Gastroesophageal sphincter (tissue), 4 donors: ENCODE measurements at regions not wholly inside any gene's neighbourhood (a gene's known extent, or its start where the extent isn't known, plus 50 kb on each side); places are given as distances from the start of the nearest gene placed in this dataset.

ENCODE experiments used
- ATAC-seq: fragments of 150-250 bp; one replicate; pipeline ENCODE4 v1.9.1; 2016; ENCODE audit warnings: mild to moderate bottlenecking, moderate library complexity
- H3K27ac ChIP-seq, 4 donors: fragments of 200-600 bp; sonication (generic) in 3 of 4; 1 replicate in 3 of 4; 2 replicates in 1 of 4; pipeline ENCODE4 v1.5.1; 2016 to 2019
- H3K27me3 ChIP-seq: fragments of 200-600 bp; sonication (generic); one replicate; pipeline ENCODE4 v1.5.1; 2019
- H3K36me3 ChIP-seq, 2 donors: fragments of 200-600 bp; sonication (generic); one replicate each; pipeline ENCODE4 v1.5.1; 2019; ENCODE audit warnings: control low read depth in 1 of 2
- H3K4me1 ChIP-seq, 3 donors: fragments of 200-600 bp; sonication (generic); 1 replicate in 2 of 3; 2 replicates in 1 of 3; pipeline ENCODE4 v1.5.1; 2016 to 2019; ENCODE audit warnings: control low read depth in 2 of 3
- H3K4me3 ChIP-seq, 2 donors: fragments of 200-600 bp; sonication (generic); one replicate each; pipeline ENCODE4 v1.5.1; 2019; ENCODE audit warnings: mild to moderate bottlenecking in 1 of 2, moderate library complexity in 1 of 2
- H3K9me3 ChIP-seq, 3 donors: fragments of 200-600 bp; sonication (generic); one replicate each; pipeline ENCODE4 v1.5.1; 2017 to 2019; ENCODE audit warnings: control low read depth in 2 of 3
- EP300 ChIP-seq: sonication (generic); formaldehyde crosslinking; IDR thresholded peaks from one replicate; pipeline ENCODE4 v1.6.1; 2017; ENCODE audit warnings: antibody characterized with exemption, mild to moderate bottlenecking
- POLR2A ChIP-seq, 2 donors: fragments of 450-650 bp; IDR thresholded peaks; one replicate each; pipeline ENCODE4 v1.6.1; 2017; ENCODE audit warnings: antibody characterized with exemption in 2 of 2, mild to moderate bottlenecking in 2 of 2, moderate library complexity in 1 of 2
- POLR2AphosphoS5 ChIP-seq: sonication (generic); formaldehyde crosslinking; IDR thresholded peaks from one replicate; pipeline ENCODE4 v1.6.1; 2017; ENCODE audit warnings: antibody characterized with exemption
- WGBS, 2 donors: methylation state at CpG; one replicate each; pipeline ENCODE4 v1.1.5; 2018; ENCODE audit warnings: low coverage in 1 of 2; 5-methylcytosine and 5-hydroxymethylcytosine counted together
- TF ChIP-seq, protein P1 (sequence below), 4 experiments: fragments of 200-600 bp in 2 of 4; fragments of 450-650 bp in 2 of 4; sonication (generic) in 1 of 4; IDR thresholded peaks; one replicate each; pipeline ENCODE4 v1.5.1; 2017 to 2019; ENCODE audit warnings: antibody characterized with exemption in 4 of 4, mild to moderate bottlenecking in 2 of 4, moderate library complexity in 2 of 4

DNA sequence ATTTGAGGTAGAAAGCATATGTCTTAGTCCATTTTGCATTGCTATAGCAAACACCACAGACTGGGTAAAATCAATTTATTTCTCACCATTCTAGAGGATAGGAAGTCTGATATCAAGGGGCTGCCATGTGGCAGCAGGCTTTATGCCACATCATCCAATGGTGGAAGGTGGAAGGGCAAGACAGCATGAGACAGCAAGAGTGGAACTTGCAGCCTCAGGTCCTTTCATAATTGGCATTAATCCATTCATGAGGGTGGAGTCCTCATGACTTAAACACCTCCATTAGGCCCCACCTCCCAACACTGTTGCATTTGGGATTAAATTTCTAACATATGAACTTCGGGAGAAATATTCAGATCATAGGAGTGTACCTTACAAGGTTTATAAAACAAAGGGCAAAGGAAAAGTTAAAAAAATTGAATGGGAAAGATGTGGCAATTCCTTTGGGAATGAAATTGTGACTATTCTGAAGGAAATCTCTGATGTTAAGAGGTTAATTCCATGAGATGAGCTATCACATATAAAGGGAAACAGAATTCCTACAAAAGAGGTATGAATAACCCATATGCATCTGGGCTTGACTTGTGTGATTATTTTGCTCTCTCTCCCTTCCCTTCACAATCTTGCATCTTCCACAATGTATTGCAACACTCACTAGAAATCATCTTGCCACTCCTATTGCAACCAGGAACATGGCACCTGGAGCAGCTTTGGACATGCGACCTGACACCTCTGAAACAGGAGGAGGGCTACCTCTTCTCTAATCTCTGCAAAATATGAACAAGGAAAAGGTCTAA, 507.8 kb downstream of the EPHA4 start:
- Histone ChIP-seq H3K27ac (no peak overlapping the region), H3K36me3 (no peaks in the 10 kb centered on the region), H3K27me3 (no peaks in the 10 kb centered on the region), H3K9me3 (peaks cover 0 to 8% (median 0%) of the 10 kb centered on the region in 3 donors), H3K4me3 (no peak overlapping the region), H3K4me1 (no peaks in the 10 kb centered on the region)
- TF ChIP-seq, protein P1, sequence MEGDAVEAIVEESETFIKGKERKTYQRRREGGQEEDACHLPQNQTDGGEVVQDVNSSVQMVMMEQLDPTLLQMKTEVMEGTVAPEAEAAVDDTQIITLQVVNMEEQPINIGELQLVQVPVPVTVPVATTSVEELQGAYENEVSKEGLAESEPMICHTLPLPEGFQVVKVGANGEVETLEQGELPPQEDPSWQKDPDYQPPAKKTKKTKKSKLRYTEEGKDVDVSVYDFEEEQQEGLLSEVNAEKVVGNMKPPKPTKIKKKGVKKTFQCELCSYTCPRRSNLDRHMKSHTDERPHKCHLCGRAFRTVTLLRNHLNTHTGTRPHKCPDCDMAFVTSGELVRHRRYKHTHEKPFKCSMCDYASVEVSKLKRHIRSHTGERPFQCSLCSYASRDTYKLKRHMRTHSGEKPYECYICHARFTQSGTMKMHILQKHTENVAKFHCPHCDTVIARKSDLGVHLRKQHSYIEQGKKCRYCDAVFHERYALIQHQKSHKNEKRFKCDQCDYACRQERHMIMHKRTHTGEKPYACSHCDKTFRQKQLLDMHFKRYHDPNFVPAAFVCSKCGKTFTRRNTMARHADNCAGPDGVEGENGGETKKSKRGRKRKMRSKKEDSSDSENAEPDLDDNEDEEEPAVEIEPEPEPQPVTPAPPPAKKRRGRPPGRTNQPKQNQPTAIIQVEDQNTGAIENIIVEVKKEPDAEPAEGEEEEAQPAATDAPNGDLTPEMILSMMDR (IDR thresholded peaks at IDR 0.05) = no peak
- no peak for TF ChIP-seq EP300
- TF ChIP-seq POLR2A (IDR thresholded peaks at IDR 0.05) = no peak
- WGBS, 2 donors = 92 to 100% methylated on average over 2 of the region's 2 CpGs
- no peak for ATAC-seq

DNA sequence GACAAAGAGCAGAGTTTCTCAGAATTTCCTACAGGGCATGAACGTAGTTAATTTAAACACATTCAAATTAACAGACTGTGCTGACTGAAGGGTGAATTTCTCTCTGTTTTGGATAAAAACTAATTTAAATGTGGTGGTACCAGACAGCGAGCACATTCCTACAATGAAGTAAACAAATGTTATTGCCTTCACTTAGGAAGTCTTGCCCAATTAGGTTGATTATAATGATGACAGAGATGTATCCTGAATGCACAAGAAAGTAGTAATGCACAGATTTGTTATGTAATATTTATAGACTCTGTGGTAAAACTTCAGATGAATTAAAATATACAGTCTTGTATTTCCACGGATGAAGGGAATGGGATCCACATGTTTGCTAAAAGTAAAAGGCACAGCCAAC, 507.2 kb downstream of the EPHA4 start:
- Histone ChIP-seq H3K4me3 (no peak overlapping the region), H3K9me3 (peaks cover 0 to 8% (median 0%) of the 10 kb centered on the region in 3 donors), H3K36me3 (no peaks in the 10 kb centered on the region), H3K4me1 (no peaks in the 10 kb centered on the region), H3K27me3 (no peaks in the 10 kb centered on the region), H3K27ac (no peak overlapping the region)
- WGBS, 2 donors = 54 to 60% methylated on average over 3 of the region's 3 CpGs
- TF ChIP-seq EP300 (no peak), POLR2AphosphoS5 (no peak), POLR2A (IDR thresholded peaks at IDR 0.05) (no peak)
- TF ChIP-seq, protein P1 (IDR thresholded peaks at IDR 0.05) = no peak
- no peak for ATAC-seq

DNA sequence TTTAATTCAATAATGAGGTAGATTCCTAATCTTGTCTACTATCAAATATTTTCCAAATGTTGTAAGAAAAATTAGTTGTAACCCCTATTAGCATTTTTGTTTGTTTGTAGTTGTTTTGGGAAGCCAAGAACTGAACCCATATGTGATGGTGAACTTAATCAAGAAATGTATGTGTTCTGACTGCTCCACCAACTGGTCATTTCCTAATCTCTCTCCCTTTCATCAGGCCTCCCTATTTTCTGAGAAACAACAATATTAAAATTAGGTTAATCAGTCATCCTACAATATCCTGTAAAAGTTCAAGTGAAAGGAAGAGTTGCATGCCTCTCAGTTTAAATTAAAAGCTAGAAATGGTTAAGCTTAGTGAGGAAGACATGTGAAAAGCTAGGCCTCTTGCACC, 504.0 kb downstream of the EPHA4 start:
- ATAC-seq = no peak
- Histone ChIP-seq H3K4me1 (no peaks in the 10 kb centered on the region), H3K4me3 (no peak overlapping the region), H3K36me3 (no peaks in the 10 kb centered on the region), H3K27ac (no peak overlapping the region), H3K9me3 (peaks cover 0 to 8% (median 0%) of the 10 kb centered on the region in 3 donors), H3K27me3 (no peaks in the 10 kb centered on the region)
- TF ChIP-seq EP300 = no peak
- TF ChIP-seq POLR2A (IDR thresholded peaks at IDR 0.05) = no peak
- TF ChIP-seq, protein P1 (IDR thresholded peaks at IDR 0.05) = no peak
- TF ChIP-seq POLR2AphosphoS5 = no peak

DNA sequence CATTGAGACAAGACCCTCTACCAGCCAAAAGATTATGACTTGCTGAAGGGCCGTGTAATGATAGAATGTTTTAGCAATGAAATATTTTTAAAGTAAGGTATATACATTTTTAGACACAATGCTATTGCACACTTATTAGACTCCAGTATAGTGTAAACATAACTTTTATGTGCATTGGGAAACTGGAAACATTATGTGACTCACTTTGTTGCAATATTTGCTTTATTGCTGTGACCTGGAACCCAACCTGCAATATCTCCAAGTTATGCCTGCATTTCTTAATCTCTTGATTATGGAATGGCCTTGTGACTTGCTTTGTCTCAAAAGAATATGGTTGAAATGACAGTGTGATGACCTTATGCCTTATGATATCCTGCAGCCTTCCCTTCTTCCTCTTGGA, 502.0 kb downstream of the EPHA4 start:
- Histone ChIP-seq H3K4me1 (no peaks in the 10 kb centered on the region), H3K4me3 (no peak overlapping the region), H3K27me3 (no peaks in the 10 kb centered on the region), H3K9me3 (peaks cover 0 to 8% (median 0%) of the 10 kb centered on the region in 3 donors), H3K27ac (no peak overlapping the region), H3K36me3 (no peaks in the 10 kb centered on the region)
- TF ChIP-seq, protein P1 (IDR thresholded peaks at IDR 0.05) = no peak
- TF ChIP-seq POLR2A (IDR thresholded peaks at IDR 0.05) = no peak
- no peak for TF ChIP-seq POLR2AphosphoS5
- TF ChIP-seq EP300 = no peak
- no peak for ATAC-seq
- WGBS, 2 donors = 93 to 100% methylated on average over 1 of the region's 1 CpG

DNA sequence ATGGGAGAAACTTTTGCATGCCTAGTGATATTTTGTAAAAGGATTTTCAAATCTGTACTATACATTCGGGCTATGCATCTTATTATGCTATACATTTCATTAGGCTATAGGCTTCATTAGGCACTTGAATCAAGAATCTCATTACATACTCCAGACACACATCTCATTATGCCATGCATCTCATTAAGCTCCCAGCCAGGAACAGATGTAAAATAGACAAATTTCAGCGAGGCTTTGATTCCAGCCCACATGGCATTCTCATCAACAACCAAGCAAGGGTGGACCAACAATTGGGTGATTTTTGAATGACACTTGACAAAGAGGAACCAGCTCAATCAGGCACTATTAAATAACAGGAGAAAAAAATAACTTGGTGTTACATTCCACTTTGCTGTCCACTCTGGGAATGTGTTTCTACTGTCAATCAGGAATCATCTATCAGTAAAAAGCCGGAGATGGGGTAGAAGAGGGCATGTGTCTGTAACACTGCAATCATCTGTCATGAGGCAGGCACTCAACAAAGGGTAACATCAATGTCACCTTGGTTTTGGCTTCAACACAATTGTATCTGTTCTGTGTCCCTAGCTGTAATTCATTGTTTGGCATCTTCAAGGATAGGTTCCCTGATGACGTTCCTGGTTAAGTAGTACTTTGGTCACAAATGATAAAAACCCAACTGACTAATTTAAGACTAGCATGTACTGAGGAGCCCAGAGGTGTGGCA, 498.6 kb downstream of the EPHA4 start:
- Histone ChIP-seq H3K27me3 (no peaks in the 10 kb centered on the region), H3K4me3 (no peak overlapping the region), H3K27ac (no peak overlapping the region), H3K9me3 (peaks cover 0 to 8% (median 0%) of the 10 kb centered on the region in 3 donors), H3K4me1 (no peaks in the 10 kb centered on the region), H3K36me3 (no peaks in the 10 kb centered on the region)
- TF ChIP-seq POLR2A (IDR thresholded peaks at IDR 0.05) (no peak), EP300 (no peak), POLR2AphosphoS5 (no peak)
- TF ChIP-seq, protein P1 (IDR thresholded peaks at IDR 0.05) = no peak
- 94% methylated on average over 3 to 4 of the region's 4 CpGs for WGBS, 2 donors
- no peak for ATAC-seq
